B cell (primary cell): ENCODE measurements at regions not wholly inside any gene's neighbourhood (a gene's known extent, or its start where the extent isn't known, plus 50 kb on each side); places are given as distances from the start of the nearest gene placed in this dataset.

ENCODE experiments used
- ATAC-seq: fragments of 200-7000 bp; cut with Tn5 transposase; one replicate; pipeline ENCODE4 v1.10.0; 2021; ENCODE audit warnings: low read depth, mild to moderate bottlenecking, moderate number of reproducible peaks, moderate library complexity
- CTCF ChIA-PET: fragments of 350-600 bp; sonication (Branson Sonifier 250); formaldehyde crosslinking; loops from one replicate; lab custom pipeline; 2021; ENCODE audit warnings: antibody characterized with exemption, inconsistent platforms; lab: Charles Lee
- POLR2A ChIA-PET: fragments of 350-600 bp; sonication (Branson Sonifier 250); formaldehyde crosslinking; loops from one replicate; lab custom pipeline; 2021; ENCODE audit warnings: antibody characterized with exemption; lab: Charles Lee
- DNase-seq: peaks from one replicate; pipeline ENCODE4 v3.0.0; 2013
- H2AFZ ChIP-seq: 2 replicates; pipeline ENCODE4 v1.6.1; 2012; ENCODE audit warnings: mild to moderate bottlenecking, low read depth, low read length; ENCODE audit not compliant: insufficient read depth, poor library complexity, severe bottlenecking
- H3K27ac ChIP-seq, 2 donors: 1 replicate in 1 of 2; 2 replicates in 1 of 2; pipeline ENCODE4 v1.5.1; 2012 to 2013; ENCODE audit warnings: low read length in 2 of 2, mild to moderate bottlenecking in 2 of 2, moderate library complexity in 1 of 2
- H3K27me3 ChIP-seq, 4 experiments: fragments of 200-600 bp in 1 of 4; sonication (generic) in 1 of 4; replicated peaks in 1 of 4; 1 replicate in 2 of 4; 2 replicates in 2 of 4; pipeline versions ENCODE4 v1.6.1 to v1.7.0; 2013 to 2016; ENCODE audit warnings: low read length in 3 of 4, mild to moderate bottlenecking in 2 of 4, mixed read lengths in 1 of 4, moderate library complexity in 1 of 4; ENCODE audit not compliant: insufficient read depth in 4 of 4, control insufficient read depth in 3 of 4; ENCODE audit errors: control extremely low read depth in 1 of 4
- H3K36me3 ChIP-seq, 2 experiments: replicated peaks in 1 of 2; 1 replicate in 1 of 2; 2 replicates in 1 of 2; pipeline versions ENCODE4 v1.6.1 to v1.7.1; 2013; ENCODE audit warnings: low read length in 1 of 2; ENCODE audit not compliant: insufficient read depth in 2 of 2, control insufficient read depth in 1 of 2; ENCODE audit errors: control extremely low read depth in 1 of 2, extremely low read depth in 1 of 2
- H3K4me1 ChIP-seq, 2 donors: fragments of 200-600 bp in 1 of 2; sonication (generic) in 1 of 2; 1 replicate in 1 of 2; 2 replicates in 1 of 2; pipeline versions ENCODE4 v1.5.1 to v1.6.1; 2013 to 2017; ENCODE audit warnings: low read length in 2 of 2; ENCODE audit not compliant: control insufficient read depth in 2 of 2, insufficient read depth in 2 of 2
- H3K4me2 ChIP-seq: replicated peaks from 2 replicates; pipeline ENCODE3; 2012; ENCODE audit warnings: mild to moderate bottlenecking, low read depth, low read length; ENCODE audit not compliant: poor library complexity, severe bottlenecking
- H3K4me3 ChIP-seq, 5 experiments: fragments of 200-600 bp in 1 of 5; sonication (generic) in 1 of 5; 1 replicate in 3 of 5; 2 replicates in 2 of 5; pipeline versions ENCODE4 v1.5.1 to v1.7.0; 2011 to 2016; ENCODE audit warnings: low read length in 4 of 5, mild to moderate bottlenecking in 4 of 5, low read depth in 2 of 5, control low read depth in 1 of 5, moderate library complexity in 1 of 5; ENCODE audit not compliant: insufficient read depth in 1 of 5; ENCODE audit errors: control extremely low read depth in 1 of 5, extremely low read depth in 1 of 5
- H3K79me2 ChIP-seq: fragments of 200-600 bp; sonication (generic); one replicate; pipeline ENCODE4 v1.6.0; 2016; ENCODE audit warnings: low read length; ENCODE audit not compliant: control insufficient read depth, insufficient read depth
- H3K9ac ChIP-seq: fragments of 200-600 bp; sonication (generic); 2 replicates; pipeline ENCODE4 v1.6.1; 2017; ENCODE audit warnings: mild to moderate bottlenecking, low read length, moderate library complexity
- H3K9me3 ChIP-seq, 3 donors: one replicate each; pipeline versions ENCODE4 v1.6.1 to v1.7.1; 2013; ENCODE audit warnings: low read length in 2 of 3; ENCODE audit not compliant: control insufficient read depth in 2 of 3, insufficient read depth in 1 of 3; ENCODE audit errors: control extremely low read depth in 1 of 3
- H4K20me1 ChIP-seq: 2 replicates; pipeline ENCODE4 v1.6.0; 2012; ENCODE audit warnings: mild to moderate bottlenecking, low read length; ENCODE audit not compliant: insufficient read depth, control insufficient read depth, poor library complexity, severe bottlenecking
- H3K27ac Mint-ChIP-seq: one replicate; pipeline ENCODE4 v1.8.0; 2021; ENCODE audit warnings: mixed read lengths
- H3K27me3 Mint-ChIP-seq: one replicate; pipeline ENCODE4 v1.8.0; 2021; ENCODE audit warnings: mixed read lengths
- H3K4me1 Mint-ChIP-seq: one replicate; pipeline ENCODE4 v1.8.0; 2021; ENCODE audit warnings: mixed read lengths
- H3K4me3 Mint-ChIP-seq: one replicate; pipeline ENCODE4 v1.8.0; 2021; ENCODE audit warnings: mixed read lengths
- H3K9me3 Mint-ChIP-seq: one replicate; pipeline ENCODE4 v1.8.0; 2022; ENCODE audit warnings: mixed read lengths; ENCODE audit not compliant: insufficient read depth
- CTCF ChIP-seq: fragments of 200-600 bp; IDR thresholded peaks from one replicate; pipeline ENCODE4 v1.8.0; 2022; ENCODE audit warnings: antibody characterized with exemption, mild to moderate bottlenecking
- EZH2 ChIP-seq: IDR thresholded peaks from 2 replicates; pipeline ENCODE4 v1.6.1; 2012; ENCODE audit warnings: borderline replicate concordance, low read depth, mild to moderate bottlenecking, moderate library complexity, low read length; ENCODE audit not compliant: insufficient read depth, poor library complexity, severe bottlenecking
- WGBS: methylation state at CpG from one replicate; pipeline ENCODE4 v1.1.5; 2013; ENCODE audit warnings: missing lambda C conversion rate; ENCODE audit not compliant: insufficient coverage; 5-methylcytosine and 5-hydroxymethylcytosine counted together
- intact Hi-C: fragments of 100-400 bp; cut with micrococcal nuclease; formaldehyde crosslinking; loops from one replicate; pipeline ENCODE4 v1.10.0; 2022

- intact Hi-C loops, result no loop called here
These were observed 243.3 kb upstream of the MOCS1 start for GRCh38 chr6:40177598-40177997.

GRCh38 chr6:40176152-40176551 lies 241.9 kb upstream of the MOCS1 start:
- Histone ChIP-seq H3K27me3 (peaks cover 0 to 5% (median 0%) of the 10 kb centered on the region in 4 experiments), H3K9me3 (no peaks in the 10 kb centered on the region), H3K36me3 (no peaks in the 10 kb centered on the region), H4K20me1 (no peaks in the 10 kb centered on the region), H3K27ac (no peak overlapping the region), H3K9ac (no peak overlapping the region), H3K4me2 (no peak overlapping the region), H3K4me3 (no peak overlapping the region), H3K4me1 (no peaks in the 10 kb centered on the region), H3K79me2 (no peaks in the 10 kb centered on the region), H2AFZ (no peak overlapping the region)
- peaks cover 25% of the 10 kb centered on the region for H3K27me3 Mint-ChIP-seq
- TF ChIP-seq EZH2, result no peak
- no peak overlapping the region for H3K4me3 Mint-ChIP-seq
- DNase-seq (no peak), ATAC-seq (no peak)
- no peaks in the 10 kb centered on the region for H3K4me1 Mint-ChIP-seq
- POLR2A ChIA-PET, result no interaction called here
- H3K9me3 Mint-ChIP-seq, result no peaks in the 10 kb centered on the region
- H3K27ac Mint-ChIP-seq, result no peak overlapping the region
- CTCF ChIA-PET, result no interaction called here
- 70% methylated on average over 3 of the region's 5 CpGs for WGBS
- intact Hi-C loops, result no loop called here

More at GRCh38 chr6:40177598-40177997, 243.3 kb upstream of the MOCS1 start:
- CTCF ChIA-PET, result no interaction called here
- no peak overlapping the region for H3K4me2 ChIP-seq
- Mint-ChIP-seq H3K9me3 (no peaks in the 10 kb centered on the region), H3K27me3 (peaks cover 25% of the 10 kb centered on the region), H3K4me3 (no peak overlapping the region), H3K4me1 (no peaks in the 10 kb centered on the region), H3K27ac (no peak overlapping the region)
- ATAC-seq (no peak), DNase-seq (no peak)
- H3K27ac ChIP-seq, result no peak overlapping the region
- H3K4me3 ChIP-seq, result no peak overlapping the region
- no peaks in the 10 kb centered on the region for H4K20me1 ChIP-seq
- no CpG with 5 or more reads among the region's 1 CpG for WGBS
- no peaks in the 10 kb centered on the region for H3K36me3 ChIP-seq
- H2AFZ ChIP-seq, result no peak overlapping the region
- no peaks in the 10 kb centered on the region for H3K9me3 ChIP-seq
- H3K9ac ChIP-seq, result no peak overlapping the region
- no peak for TF ChIP-seq EZH2
- no peak for TF ChIP-seq CTCF
- POLR2A ChIA-PET, result no interaction called here
- no peaks in the 10 kb centered on the region for H3K79me2 ChIP-seq
- peaks cover 0 to 2% (median 0%) of the 10 kb centered on the region in 4 experiments for H3K27me3 ChIP-seq
- H3K4me1 ChIP-seq, result no peaks in the 10 kb centered on the region
